ENCODE measurements at regions not wholly inside any gene's neighbourhood (a gene's known extent, or its start where the extent isn't known, plus 50 kb on each side); places are given as distances from the start of the nearest gene placed in this dataset.

DNA sequence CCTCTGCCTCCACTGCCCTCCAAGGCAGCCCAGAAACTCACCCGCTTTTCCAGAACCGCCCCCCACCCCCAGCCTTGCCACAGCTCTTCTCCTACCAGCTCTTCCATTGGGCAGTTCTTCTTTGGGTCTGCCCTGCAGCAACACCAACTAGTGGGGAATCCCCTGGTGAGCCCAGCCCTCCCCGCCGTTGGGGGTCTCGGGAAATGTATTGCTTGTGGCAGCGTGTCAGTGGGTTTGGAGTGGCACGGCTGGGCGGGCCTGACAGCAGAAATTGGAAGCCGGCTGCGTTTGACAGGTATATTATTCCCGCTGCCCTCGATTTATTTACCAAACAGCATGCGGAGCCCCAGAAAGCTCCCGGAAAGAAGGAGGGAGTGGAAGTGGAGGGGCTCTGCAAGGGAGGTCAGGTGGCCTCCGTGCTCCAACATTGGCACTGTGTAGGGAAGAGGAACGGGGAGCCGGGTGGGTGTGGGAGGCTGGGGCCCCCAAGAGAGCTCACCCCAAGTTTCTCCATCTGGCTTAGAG lies 65.2 kb upstream of the NECTIN1 start:
- CTCF ChIA-PET, result no interaction called here
- H3K4me3 ChIP-seq (ENCODE audit: low read length), result no peak overlapping the region
- intact Hi-C loops (cut with DNase I, micrococcal nuclease), result no loop called here
- peaks cover 0 to under 1% of the 10 kb centered on the region in 2 experiments for H3K9me3 ChIP-seq (ENCODE audit: control insufficient read depth in 1 of 2, insufficient read depth in 1 of 2, low read length in 2 of 2)
- no peak overlapping the region for H3K4me3 Mint-ChIP-seq
- DNase-seq, result no peak
- no peak overlapping the region for H3K27ac ChIP-seq (ENCODE audit: low read depth in 1 of 2, low read length in 2 of 2)
- no peaks in the 10 kb centered on the region for H3K36me3 ChIP-seq (ENCODE audit: insufficient read depth, low read length)
- peaks cover 42% of the 10 kb centered on the region for H3K27me3 Mint-ChIP-seq
- no peaks in the 10 kb centered on the region for H3K36me3 Mint-ChIP-seq (ENCODE audit: low read depth)
- H3K27me3 ChIP-seq (ENCODE audit: control insufficient read depth in 1 of 2, insufficient read depth in 2 of 2, low read length in 2 of 2), result peaks cover 0 to 6% of the 10 kb centered on the region in 2 experiments
- ATAC-seq (ENCODE audit: poor library complexity), result no peak
- TF ChIP-seq CTCF (IDR thresholded peaks at IDR 0.05), result no peak
- no peak overlapping the region for H3K27ac Mint-ChIP-seq
- H3K4me1 Mint-ChIP-seq (ENCODE audit: low read depth), result no peaks in the 10 kb centered on the region
- no peaks in the 10 kb centered on the region for H3K4me1 ChIP-seq (ENCODE audit: insufficient read depth, low read length)
- POLR2A ChIA-PET, result no interaction called here
- no peaks in the 10 kb centered on the region for H3K9me3 Mint-ChIP-seq

- ATAC-seq (ENCODE audit: poor library complexity) (no peak), DNase-seq (no peak)
- intact Hi-C loops (cut with DNase I, micrococcal nuclease), result no loop called here
- ChIA-PET CTCF (interaction anchor here (0.8 kb wide), 1 partner anchor 455 kb away, joined by 3 read pairs; no protein-coding TSS in a partner anchor), POLR2A (no interaction called here)
- Mint-ChIP-seq H3K4me1 (ENCODE audit: low read depth) (no peaks in the 10 kb centered on the region), H3K9me3 (no peaks in the 10 kb centered on the region), H3K27me3 (peaks cover 36% of the 10 kb centered on the region), H3K4me3 (no peak overlapping the region), H3K36me3 (ENCODE audit: low read depth) (no peaks in the 10 kb centered on the region), H3K27ac (no peak overlapping the region)
- no peak for TF ChIP-seq CTCF (IDR thresholded peaks at IDR 0.05)
- Histone ChIP-seq H3K36me3 (ENCODE audit: insufficient read depth, low read length) (no peaks in the 10 kb centered on the region), H3K4me3 (ENCODE audit: low read length) (no peak overlapping the region), H3K9me3 (ENCODE audit: control insufficient read depth in 1 of 2, insufficient read depth in 1 of 2, low read length in 2 of 2) (peaks cover 0 to 5% of the 10 kb centered on the region in 2 experiments), H3K4me1 (ENCODE audit: insufficient read depth, low read length) (no peaks in the 10 kb centered on the region), H3K27ac (ENCODE audit: low read depth in 1 of 2, low read length in 2 of 2) (no peak overlapping the region), H3K27me3 (ENCODE audit: control insufficient read depth in 1 of 2, insufficient read depth in 2 of 2, low read length in 2 of 2) (peaks cover 0 to 6% of the 10 kb centered on the region in 2 experiments)
Measured at GRCh38 chr11:119793335-119793984, 64.5 kb upstream of the NECTIN1 start.

DNA sequence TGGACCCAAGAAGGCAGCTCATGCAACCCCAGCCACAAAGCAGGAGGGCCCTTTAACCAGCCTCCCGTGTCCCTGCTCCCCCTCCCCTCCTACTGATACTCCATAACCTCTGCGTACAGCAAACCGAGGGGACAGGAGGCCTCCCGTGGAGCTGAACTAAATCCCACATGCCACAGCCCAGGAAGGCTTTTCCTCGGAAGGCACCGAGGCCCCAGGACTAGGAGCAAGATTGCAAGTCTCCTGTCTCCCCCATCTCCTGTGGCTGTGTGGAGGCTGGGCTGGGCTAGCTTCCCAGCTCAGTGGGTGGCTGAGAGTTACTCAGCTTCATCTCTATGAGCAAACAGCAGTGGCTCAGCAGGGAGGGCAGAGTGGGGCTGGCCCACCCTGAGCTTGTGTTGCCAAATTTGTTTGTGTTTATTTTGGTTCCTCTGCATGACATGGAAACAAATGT lies 62.7 kb upstream of the NECTIN1 start:
- ChIA-PET CTCF (no interaction called here), POLR2A (no interaction called here)
- Mint-ChIP-seq H3K36me3 (ENCODE audit: low read depth) (no peaks in the 10 kb centered on the region), H3K4me1 (ENCODE audit: low read depth) (no peaks in the 10 kb centered on the region), H3K4me3 (no peak overlapping the region), H3K27ac (no peak overlapping the region), H3K9me3 (no peaks in the 10 kb centered on the region), H3K27me3 (peaks cover 26% of the 10 kb centered on the region)
- H3K4me3 ChIP-seq (ENCODE audit: low read length), result no peak overlapping the region
- no peak for TF ChIP-seq CTCF (IDR thresholded peaks at IDR 0.05)
- H3K9me3 ChIP-seq (ENCODE audit: control insufficient read depth in 1 of 2, insufficient read depth in 1 of 2, low read length in 2 of 2), result peaks cover 0 to 5% of the 10 kb centered on the region in 2 experiments
- H3K4me1 ChIP-seq (ENCODE audit: insufficient read depth, low read length), result no peaks in the 10 kb centered on the region
- H3K36me3 ChIP-seq (ENCODE audit: insufficient read depth, low read length), result no peaks in the 10 kb centered on the region
- H3K27me3 ChIP-seq (ENCODE audit: control insufficient read depth in 1 of 2, insufficient read depth in 2 of 2, low read length in 2 of 2), result peaks cover 0 to 6% of the 10 kb centered on the region in 2 experiments
- ATAC-seq (ENCODE audit: poor library complexity) (no peak), DNase-seq (no peak)
- H3K27ac ChIP-seq (ENCODE audit: low read depth in 1 of 2, low read length in 2 of 2), result no peak overlapping the region
- intact Hi-C loops (cut with DNase I, micrococcal nuclease), result no loop called here
